HEK293T (cell line): ENCODE measurements at regions not wholly inside any gene's neighbourhood (a gene's known extent, or its start where the extent isn't known, plus 50 kb on each side); places are given as distances from the start of the nearest gene placed in this dataset.

Experiments
- ARNT ChIP-seq: fragments of 450-650 bp; IDR thresholded peaks from 2 replicates; pipeline ENCODE4 v1.6.1; 2017; ENCODE audit warnings: mild to moderate bottlenecking
- BHLHE40 ChIP-seq: fragments of 450-650 bp; IDR thresholded peaks from 2 replicates; pipeline ENCODE4 v1.6.1; 2016; ENCODE audit warnings: mild to moderate bottlenecking, moderate library complexity, borderline replicate concordance
- CTBP1 ChIP-seq: fragments of 450-650 bp; IDR thresholded peaks from 2 replicates; pipeline ENCODE4 v1.6.1; 2016; ENCODE audit warnings: borderline replicate concordance
- ELF4 ChIP-seq: fragments of 450-650 bp; IDR thresholded peaks from 2 replicates; pipeline ENCODE4 v1.6.1; 2017; ENCODE audit warnings: antibody characterized with exemption
- FOXA1 ChIP-seq: fragments of 450-650 bp; IDR thresholded peaks from 2 replicates; pipeline ENCODE4 v1.6.1; 2016; ENCODE audit warnings: mild to moderate bottlenecking
- FOXK2 ChIP-seq: fragments of 450-650 bp; IDR thresholded peaks from 2 replicates; pipeline ENCODE4 v1.6.1; 2016; ENCODE audit warnings: mild to moderate bottlenecking
- FOXM1 ChIP-seq: fragments of 450-650 bp; IDR thresholded peaks from 2 replicates; pipeline ENCODE4 v1.6.1; 2017; ENCODE audit warnings: mild to moderate bottlenecking, borderline replicate concordance
- HDGF ChIP-seq: fragments of 450-650 bp; IDR thresholded peaks from 2 replicates; pipeline ENCODE4 v1.6.1; 2017; ENCODE audit warnings: antibody characterized with exemption, borderline replicate concordance
- PKNOX1 ChIP-seq: fragments of 450-650 bp; IDR thresholded peaks from 2 replicates; pipeline ENCODE4 v1.6.1; 2016
- SP1 ChIP-seq: fragments of 450-650 bp; IDR thresholded peaks from 2 replicates; pipeline ENCODE4 v1.6.1; 2017
- SUZ12 ChIP-seq: fragments of 450-650 bp; IDR thresholded peaks from 2 replicates; pipeline ENCODE4 v1.6.1; 2016; ENCODE audit warnings: mild to moderate bottlenecking
- TARDBP ChIP-seq: fragments of 450-650 bp; IDR thresholded peaks from 2 replicates; pipeline ENCODE4 v1.6.1; 2016
- ZNF384 ChIP-seq: fragments of 450-650 bp; IDR thresholded peaks from 2 replicates; pipeline ENCODE4 v1.6.1; 2016

GRCh38 chr5:43802119-43802518 is 199.1 kb downstream of the NNT start:
- no peak for TF ChIP-seq FOXK2
- TF ChIP-seq PKNOX1 = no peak
- no peak for TF ChIP-seq FOXA1
- no peak for TF ChIP-seq SP1
- no peak for TF ChIP-seq CTBP1
- no peak for TF ChIP-seq BHLHE40
- TF ChIP-seq SUZ12 = no peak
- TF ChIP-seq FOXM1 = no peak
- no peak for TF ChIP-seq ZNF384
- TF ChIP-seq ELF4 = no peak
- TF ChIP-seq ARNT = no peak
- no peak for TF ChIP-seq TARDBP
- TF ChIP-seq HDGF = no peak
